ENCODE measurements at regions not wholly inside any gene's neighbourhood (a gene's known extent, or its start where the extent isn't known, plus 50 kb on each side); places are given as distances from the start of the nearest gene placed in this dataset.
"Not testable (repeated sequence)": the region's sequence is repeated elsewhere in the genome, so short reads cannot be mapped to it uniquely, and the experiment has no call there.

- H3K4me3 ChIP-seq, result no peak overlapping the region
- no peaks in the 10 kb centered on the region for H3K27me3 ChIP-seq
- no peak overlapping the region for H3K4me2 ChIP-seq
- no peaks in the 10 kb centered on the region for H3K4me1 ChIP-seq
- no peak overlapping the region for H3K27ac ChIP-seq
- no peaks in the 10 kb centered on the region for H3K9me3 ChIP-seq (replicated peaks in 1 of 11)
- H3K9ac ChIP-seq, result no peak overlapping the region
- no peaks in the 10 kb centered on the region for H3K36me3 ChIP-seq
- no peaks in the 10 kb centered on the region for H4K20me1 ChIP-seq
- no peak for TF ChIP-seq Cebpa-rat (IDR thresholded peaks at IDR 0.05)
Observed at GRCh38 chr6:94902974-94903628, 674.2 kb upstream of the MANEA start.

- Histone ChIP-seq H3K27me3 (no peaks in the 10 kb centered on the region), H3K4me1 (no peaks in the 10 kb centered on the region), H4K20me1 (no peaks in the 10 kb centered on the region), H3K4me2 (no peak overlapping the region), H3K9ac (no peak overlapping the region), H3K27ac (no peak overlapping the region), H3K4me3 (no peak overlapping the region), H3K36me3 (no peaks in the 10 kb centered on the region), H3K9me3 (replicated peaks in 1 of 11) (no peaks in the 10 kb centered on the region)
- TF ChIP-seq Cebpa-rat (IDR thresholded peaks at IDR 0.05), result no peak
Observed at GRCh38 chr6:94899191-94899590, 678.1 kb upstream of the MANEA start.

- Histone ChIP-seq H3K36me3 (no peaks in the 10 kb centered on the region), H3K27me3 (no peaks in the 10 kb centered on the region), H3K4me2 (no peak overlapping the region), H3K9ac (no peak overlapping the region), H3K9me3 (replicated peaks in 1 of 11) (no peaks in the 10 kb centered on the region), H3K4me3 (no peak overlapping the region), H3K4me1 (no peaks in the 10 kb centered on the region), H4K20me1 (no peaks in the 10 kb centered on the region), H3K27ac (no peak overlapping the region)
- TF ChIP-seq Cebpa-rat (IDR thresholded peaks at IDR 0.05), result no peak
Observed at GRCh38 chr6:94894300-94894699, 683.0 kb upstream of the MANEA start.

GRCh38 chr6:94893327-94893726, 684.0 kb upstream of the MANEA start:
- H3K27me3 ChIP-seq, result no peaks in the 10 kb centered on the region
- H3K36me3 ChIP-seq, result no peaks in the 10 kb centered on the region

GRCh38 chr6:94873819-94874218, 703.5 kb upstream of the MANEA start:
- H3K4me1 ChIP-seq; H3K9ac ChIP-seq; H3K27ac ChIP-seq; H3K9me3 ChIP-seq (replicated peaks in 1 of 11); H3K4me3 ChIP-seq; H3K36me3 ChIP-seq; H4K20me1 ChIP-seq; H3K27me3 ChIP-seq; H3K4me2 ChIP-seq: not testable (repeated sequence)

More at GRCh38 chr6:94893327-94893726, 684.0 kb upstream of the MANEA start:
- Histone ChIP-seq H3K27ac (no peak overlapping the region), H3K4me2 (no peak overlapping the region), H3K9ac (no peak overlapping the region), H3K4me3 (no peak overlapping the region), H4K20me1 (no peaks in the 10 kb centered on the region), H3K4me1 (no peaks in the 10 kb centered on the region), H3K9me3 (replicated peaks in 1 of 11) (no peaks in the 10 kb centered on the region)
- no peak for TF ChIP-seq Cebpa-rat (IDR thresholded peaks at IDR 0.05)

- TF ChIP-seq Cebpa-rat (IDR thresholded peaks at IDR 0.05), result no peak
- no peaks in the 10 kb centered on the region for H3K36me3 ChIP-seq
- no peaks in the 10 kb centered on the region for H3K27me3 ChIP-seq
- H3K4me3 ChIP-seq, result no peak overlapping the region
- no peak overlapping the region for H3K4me2 ChIP-seq
- H3K27ac ChIP-seq, result no peak overlapping the region
- H3K4me1 ChIP-seq, result no peaks in the 10 kb centered on the region
- H3K9me3 ChIP-seq (replicated peaks in 1 of 11), result no peaks in the 10 kb centered on the region
- no peaks in the 10 kb centered on the region for H4K20me1 ChIP-seq
- no peak overlapping the region for H3K9ac ChIP-seq
Observed at GRCh38 chr6:94862112-94862511, 715.2 kb upstream of the MANEA start.

- no peak for TF ChIP-seq Cebpa-rat (IDR thresholded peaks at IDR 0.05)
- no peaks in the 10 kb centered on the region for H4K20me1 ChIP-seq
Observed at GRCh38 chr6:94859924-94860323, 717.4 kb upstream of the MANEA start.

GRCh38 chr6:94856999-94857398, 720.3 kb upstream of the MANEA start:
- not testable (repeated sequence) for H3K9ac ChIP-seq; H3K4me3 ChIP-seq; H3K27me3 ChIP-seq; H3K9me3 ChIP-seq (replicated peaks in 1 of 11); H3K4me1 ChIP-seq; H4K20me1 ChIP-seq; H3K36me3 ChIP-seq; H3K27ac ChIP-seq; H3K4me2 ChIP-seq

More at GRCh38 chr6:94859924-94860323, 717.4 kb upstream of the MANEA start:
- no peaks in the 10 kb centered on the region for H3K4me1 ChIP-seq
- no peak overlapping the region for H3K4me2 ChIP-seq
- no peak overlapping the region for H3K4me3 ChIP-seq
- no peak overlapping the region for H3K27ac ChIP-seq
- H3K9me3 ChIP-seq (replicated peaks in 1 of 11), result no peaks in the 10 kb centered on the region
- no peaks in the 10 kb centered on the region for H3K36me3 ChIP-seq
- H3K9ac ChIP-seq, result no peak overlapping the region
- no peaks in the 10 kb centered on the region for H3K27me3 ChIP-seq

GRCh38 chr6:94851329-94851728, 726.0 kb upstream of the MANEA start:
- not testable (repeated sequence) for H3K9ac ChIP-seq; H4K20me1 ChIP-seq; H3K9me3 ChIP-seq (replicated peaks in 1 of 11); H3K27me3 ChIP-seq; H3K36me3 ChIP-seq; H3K4me2 ChIP-seq; H3K4me1 ChIP-seq; H3K4me3 ChIP-seq; H3K27ac ChIP-seq

- Histone ChIP-seq H3K4me1 (no peaks in the 10 kb centered on the region), H3K27me3 (no peaks in the 10 kb centered on the region), H3K4me3 (no peak overlapping the region), H4K20me1 (no peaks in the 10 kb centered on the region), H3K36me3 (no peaks in the 10 kb centered on the region), H3K4me2 (no peak overlapping the region), H3K9me3 (replicated peaks in 1 of 11) (no peaks in the 10 kb centered on the region), H3K27ac (no peak overlapping the region), H3K9ac (no peak overlapping the region)
- no peak for TF ChIP-seq Cebpa-rat (IDR thresholded peaks at IDR 0.05)
Observed at GRCh38 chr6:94845742-94846141, 731.6 kb upstream of the MANEA start.

- TF ChIP-seq Cebpa-rat (IDR thresholded peaks at IDR 0.05), result no peak
- Histone ChIP-seq H3K27ac (no peak overlapping the region), H3K27me3 (no peaks in the 10 kb centered on the region), H4K20me1 (no peaks in the 10 kb centered on the region), H3K9me3 (replicated peaks in 1 of 11) (no peaks in the 10 kb centered on the region), H3K4me2 (no peak overlapping the region), H3K36me3 (no peaks in the 10 kb centered on the region), H3K4me1 (no peaks in the 10 kb centered on the region), H3K4me3 (no peak overlapping the region), H3K9ac (no peak overlapping the region)
Observed at GRCh38 chr6:94835264-94835663, 742.1 kb upstream of the MANEA start.
